NOMO-1 (cell line): ENCODE measurements at regions not wholly inside any gene's neighbourhood (a gene's known extent, or its start where the extent isn't known, plus 50 kb on each side); places are given as distances from the start of the nearest gene placed in this dataset.
"Not testable (repeated sequence)": the region's sequence is repeated elsewhere in the genome, so short reads cannot be mapped to it uniquely, and the experiment has no call there.

Source experiments
- DNase-seq, 2 experiments: peaks; one replicate each; lab custom pipeline; 2025; ENCODE audit not compliant: unreplicated experiment in 2 of 2; lab: John Stamatoyannopoulos, UW

DNA sequence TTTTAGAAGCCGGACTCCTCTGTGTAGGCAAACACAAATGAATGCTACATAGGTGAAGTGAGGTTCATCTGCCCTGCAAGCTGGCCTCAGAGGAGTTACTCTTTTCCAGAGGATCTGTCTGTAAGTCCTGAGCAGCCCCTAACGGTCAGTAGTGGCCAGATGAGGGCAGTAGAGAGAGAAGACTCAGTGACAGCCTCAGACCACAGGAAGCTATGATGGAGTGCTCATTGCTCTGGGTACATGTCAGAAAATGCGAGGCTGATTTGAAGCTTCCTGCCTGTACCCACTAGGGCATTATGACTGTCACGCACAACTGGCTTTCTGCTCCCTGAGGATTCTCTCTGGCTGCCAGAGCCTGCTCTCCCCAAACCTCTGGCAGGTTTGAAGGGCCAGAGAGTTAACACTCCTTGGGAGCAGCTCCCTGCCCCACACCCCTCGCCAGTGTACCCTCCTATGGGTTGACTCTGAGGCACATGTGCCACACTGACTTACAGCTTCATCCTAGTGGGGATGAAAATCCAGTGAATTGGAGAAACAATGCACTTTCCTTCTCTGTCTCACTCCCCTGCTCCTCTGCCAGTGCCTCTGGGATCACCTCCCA is 141.5 kb downstream of the GABRG2 start:
- peak; percentile 23 to 57 for DNase-seq

DNA sequence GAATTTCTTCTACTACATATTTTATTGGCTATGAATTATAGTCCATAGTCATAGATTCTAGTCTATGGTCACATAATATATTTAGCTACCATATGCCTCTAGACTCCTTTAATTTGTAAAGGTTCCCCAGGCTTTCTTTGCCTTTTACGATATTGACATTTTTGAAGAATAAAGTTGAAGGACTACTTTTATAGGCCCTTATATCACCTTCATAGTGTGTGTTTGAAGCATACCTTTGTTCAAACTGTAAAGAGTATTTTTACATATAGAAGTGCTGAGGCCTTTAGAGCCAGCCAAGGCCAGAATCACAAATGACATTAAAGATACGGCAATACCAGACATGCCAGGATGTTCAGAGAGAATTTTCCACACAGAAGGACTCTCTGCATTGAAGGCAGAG is 147.0 kb downstream of the GABRG2 start:
- DNase-seq: no peak

DNA sequence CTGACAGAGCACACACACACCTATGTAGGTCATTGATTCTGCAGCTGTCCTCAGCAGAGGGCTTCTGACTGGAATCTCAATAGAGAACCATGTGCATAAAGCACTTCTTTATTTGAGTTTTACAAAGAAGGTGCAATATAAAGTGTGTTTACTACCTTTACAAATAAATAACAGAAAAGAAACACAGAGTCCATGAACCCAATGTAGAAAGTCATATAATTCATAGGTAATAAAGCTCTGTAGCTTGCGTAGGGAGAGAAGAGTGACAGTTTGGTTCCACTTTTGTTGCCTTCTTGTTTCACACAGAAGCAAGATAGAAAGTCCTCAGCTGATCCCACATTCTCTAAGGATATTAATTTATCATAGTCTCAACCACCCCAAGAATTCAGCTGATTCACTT is 149.5 kb downstream of the GABRG2 start:
- no peak for DNase-seq

DNA sequence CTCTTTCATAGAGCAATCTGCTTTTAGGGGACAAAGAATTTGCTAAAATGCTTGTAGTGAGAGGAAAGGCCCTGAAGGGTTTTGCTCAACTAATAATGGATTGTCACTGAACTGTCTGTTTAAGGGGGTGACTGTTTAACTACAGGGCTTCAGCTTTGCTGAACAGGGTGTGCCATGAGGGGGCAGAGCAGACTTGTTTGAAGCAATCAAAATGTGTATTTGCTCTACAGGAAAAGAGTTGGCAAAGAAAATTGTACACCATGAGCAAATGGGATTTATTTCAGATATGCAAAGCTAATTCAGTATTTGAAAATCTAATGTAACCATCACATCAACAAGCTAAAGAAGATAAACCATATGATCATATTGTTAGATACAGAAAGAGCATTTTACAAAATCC is 154.3 kb downstream of the GABRG2 start:
- no peak for DNase-seq

DNA sequence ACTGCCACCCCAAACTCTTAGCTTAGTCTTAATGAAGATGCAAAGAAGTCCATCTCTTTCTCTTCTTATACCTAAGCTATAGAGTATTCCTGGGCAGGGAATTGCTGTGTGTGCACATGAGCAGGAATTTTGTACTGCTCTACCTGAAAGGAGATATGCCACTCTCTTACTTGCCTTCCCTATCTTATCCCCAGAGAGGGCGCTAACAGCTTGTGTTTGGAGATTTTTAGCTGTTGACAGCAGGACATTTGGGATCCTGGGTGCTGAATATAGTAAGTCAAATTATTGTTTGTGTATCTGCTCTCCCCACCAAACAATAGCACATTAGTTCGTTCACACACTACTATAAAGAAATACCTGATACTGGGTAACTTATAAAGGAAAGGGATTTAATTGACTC is 159.5 kb downstream of the GABRG2 start:
- no peak for DNase-seq

DNA sequence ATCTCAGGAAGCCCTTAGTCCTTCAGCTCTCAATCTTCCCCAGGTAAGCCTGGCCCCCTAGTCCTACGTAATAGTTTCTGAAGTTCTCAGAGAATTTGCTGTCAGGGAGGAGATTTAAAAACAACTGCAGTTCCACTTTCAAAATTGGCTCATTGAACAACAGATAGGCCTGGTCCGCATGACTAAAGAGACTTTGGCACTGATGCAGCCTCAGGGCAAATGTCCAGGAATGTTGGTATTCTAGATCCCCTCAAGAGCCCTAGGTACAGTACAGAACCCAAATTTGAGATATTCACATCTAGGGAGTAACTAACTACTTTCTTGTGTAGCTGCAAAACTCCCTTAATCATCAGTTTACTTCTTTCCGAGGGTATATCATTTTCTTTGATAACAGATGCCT is 162.8 kb downstream of the GABRG2 start:
- no peak for DNase-seq

DNA sequence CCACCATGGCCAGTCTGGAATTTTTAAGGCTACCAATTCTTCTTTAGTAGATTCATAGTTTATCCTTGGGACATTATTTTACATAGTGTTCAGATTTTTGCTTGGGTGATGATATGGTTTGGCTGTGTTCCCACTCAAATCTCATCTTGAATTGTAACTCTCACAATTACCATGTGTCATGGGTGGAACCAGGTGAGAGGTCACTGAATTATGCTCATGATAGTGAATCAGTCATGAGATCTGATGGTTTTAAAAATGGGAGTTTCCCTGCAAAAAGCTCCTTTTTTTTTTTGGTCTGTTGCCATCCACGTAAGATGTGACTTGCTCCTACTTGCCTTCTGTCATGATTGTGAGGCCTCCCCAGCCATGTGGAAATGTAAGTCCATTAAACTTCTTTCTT is 163.9 kb downstream of the GABRG2 start:
- DNase-seq: no peak

DNA sequence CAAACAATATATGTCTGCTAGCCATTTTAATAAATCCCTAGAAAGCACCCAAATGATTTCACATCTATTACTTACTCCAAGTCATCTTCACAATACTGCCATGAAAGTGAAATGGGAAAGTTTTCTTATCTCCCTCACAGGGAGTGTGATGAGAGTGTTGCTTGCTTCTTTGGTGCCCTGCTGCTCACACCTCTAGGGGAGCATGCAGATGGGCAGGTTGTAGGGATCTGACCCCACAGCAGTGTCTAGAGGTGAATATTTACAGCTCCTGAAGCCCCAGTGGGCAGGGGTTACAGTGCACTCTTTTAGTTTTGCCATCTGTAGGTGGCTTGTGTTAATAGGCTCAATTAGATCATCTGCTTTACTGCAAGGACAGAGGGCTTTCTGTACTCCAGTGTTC is 173.2 kb downstream of the GABRG2 start:
- no peak for DNase-seq

DNA sequence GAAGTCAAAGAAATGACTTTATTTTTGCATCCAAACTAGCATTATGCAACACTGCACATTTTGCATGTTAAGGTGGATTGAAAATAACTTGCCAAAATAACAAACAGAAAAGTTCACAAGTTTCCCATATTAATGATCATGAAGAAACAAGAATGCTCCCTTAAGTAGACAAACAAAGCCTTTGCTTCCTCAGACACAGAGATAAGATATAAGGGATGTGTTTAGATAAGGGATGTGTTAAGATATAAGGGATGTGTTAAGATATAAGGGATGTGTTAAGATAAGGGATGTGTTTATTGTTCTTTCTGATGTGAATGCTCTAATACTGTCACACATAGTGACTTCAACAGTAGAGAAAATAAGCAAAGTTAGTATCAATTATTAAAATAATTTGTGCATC is 174.8 kb downstream of the GABRG2 start:
- no peak for DNase-seq

- DNase-seq: no peak
Measured at GRCh38 chr5:162243651-162244050, 176.1 kb downstream of the GABRG2 start.

- no peak for DNase-seq
Measured at GRCh38 chr5:162248107-162248713, 180.6 kb downstream of the GABRG2 start.

DNA sequence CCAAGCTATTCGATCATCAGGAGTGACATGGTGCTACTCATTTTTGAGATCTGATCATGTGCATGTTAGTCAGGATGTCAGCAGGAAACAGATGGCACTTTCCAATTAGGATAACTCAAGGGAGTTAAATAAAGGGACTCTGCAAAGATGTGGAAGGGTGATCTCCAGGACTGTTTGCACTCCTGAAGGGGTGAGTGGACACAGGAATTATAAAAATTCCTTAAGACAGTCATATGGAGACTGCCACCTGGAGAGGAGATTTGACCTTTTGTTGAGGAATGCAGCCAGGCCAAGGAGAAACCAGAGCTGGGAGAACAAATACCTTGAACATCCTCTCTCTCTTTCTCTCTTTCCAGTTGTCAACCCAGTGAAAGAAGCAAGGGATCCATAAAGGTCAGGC is 189.1 kb downstream of the GABRG2 start:
- no peak for DNase-seq

- DNase-seq: peak; percentile 68 to 87
Measured at GRCh38 chr5:162268694-162269481, 201.3 kb downstream of the GABRG2 start.

DNA sequence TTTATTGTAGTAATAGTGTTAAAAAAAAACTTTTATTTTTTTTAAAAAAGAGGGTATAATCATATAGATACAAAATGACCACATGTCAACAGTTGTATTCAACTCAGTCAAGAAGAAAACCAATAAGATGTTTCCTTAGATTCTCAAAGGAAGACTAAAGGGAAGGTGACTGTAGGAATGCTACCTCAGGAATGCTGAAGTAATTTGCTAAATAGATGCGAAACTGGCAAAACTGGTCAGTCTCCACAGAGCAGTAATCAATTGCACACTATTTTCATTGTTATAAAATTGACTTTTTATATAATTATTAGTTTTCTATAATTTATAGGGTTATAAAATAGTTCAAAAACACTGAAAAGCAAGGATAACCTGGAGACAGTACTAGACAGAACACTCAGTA is 204.8 kb downstream of the GABRG2 start:
- no peak for DNase-seq

DNA sequence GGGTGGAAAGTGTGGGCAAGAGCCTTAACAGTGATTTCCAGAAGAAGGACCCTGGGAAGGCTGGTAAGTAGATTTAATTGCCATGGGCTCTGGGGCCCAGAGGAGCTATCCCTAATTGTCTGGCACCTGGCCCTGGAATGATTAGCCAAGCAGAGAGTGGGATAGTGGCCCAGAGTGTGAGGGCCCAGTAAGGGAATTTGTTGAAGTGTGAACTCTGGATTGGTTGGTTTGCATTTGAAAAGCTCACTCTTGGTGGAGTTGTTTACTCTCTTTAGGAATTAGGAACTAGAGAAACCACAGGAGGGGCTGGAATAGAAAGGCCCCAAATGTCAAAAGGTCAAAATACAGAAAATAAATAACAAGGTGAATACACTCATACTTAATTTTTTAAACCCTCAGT is 207.1 kb downstream of the GABRG2 start:
- DNase-seq: no peak

DNA sequence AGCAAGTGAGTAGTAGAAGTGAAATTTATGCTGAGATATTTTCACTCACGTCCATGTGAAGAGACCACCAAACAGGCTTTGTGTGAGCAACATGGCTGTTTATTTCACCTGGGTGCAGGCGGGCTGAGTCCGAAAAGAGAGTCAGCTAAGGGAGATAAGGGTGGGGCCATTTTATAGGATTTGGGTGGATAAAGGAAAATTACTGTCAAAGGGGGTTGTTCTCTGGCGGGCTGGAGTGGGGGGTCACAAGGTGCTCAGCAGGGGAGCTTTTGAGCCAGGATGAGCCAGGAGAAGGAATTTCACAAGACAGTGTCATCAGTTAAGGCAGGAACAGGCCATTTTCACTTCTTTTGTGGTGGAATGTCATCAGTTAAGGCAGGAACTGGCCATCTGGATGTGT is 207.8 kb downstream of the GABRG2 start:
- not testable (repeated sequence) for DNase-seq

DNA sequence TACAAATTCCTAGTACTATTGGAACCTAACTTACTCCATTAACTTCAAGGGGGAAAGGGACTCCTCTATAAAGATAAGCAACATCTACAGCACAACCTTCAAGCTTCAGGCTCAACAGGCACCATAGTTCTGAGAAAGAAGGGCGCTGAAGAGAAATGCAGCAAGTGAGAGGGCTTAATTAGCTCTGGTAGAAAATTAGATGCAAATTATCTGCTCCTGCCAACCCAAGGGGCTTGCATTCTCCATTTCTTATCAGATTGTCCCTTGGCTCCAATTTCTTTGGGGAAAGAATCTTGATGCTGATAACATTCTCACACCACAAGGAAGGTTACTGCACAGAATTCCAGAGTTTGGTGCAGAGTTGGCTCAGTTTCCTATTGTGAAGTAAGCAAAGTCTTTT is 214.6 kb downstream of the GABRG2 start:
- DNase-seq: no peak

DNA sequence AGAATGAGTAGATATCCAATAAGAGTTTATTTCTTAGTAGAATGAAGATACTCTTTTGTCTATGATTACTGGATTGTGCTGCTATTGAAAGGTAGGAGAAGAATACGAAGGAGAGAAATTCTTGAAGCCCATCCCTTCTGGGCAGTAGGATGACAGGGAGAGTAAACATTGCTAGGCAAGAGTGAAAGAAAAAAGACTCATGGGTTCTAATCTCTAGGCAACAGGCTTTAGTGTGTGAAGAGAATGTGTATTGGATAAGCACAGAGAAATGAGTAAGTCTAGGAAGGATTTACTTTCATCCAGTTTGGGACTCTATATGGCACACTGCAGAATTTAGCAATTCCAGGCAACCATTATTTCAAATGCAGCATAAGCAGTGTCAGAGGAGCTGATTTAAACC is 216.0 kb downstream of the GABRG2 start:
- no peak for DNase-seq

GRCh38 chr5:162288647-162289296 is 221.2 kb downstream of the GABRG2 start:
- DNase-seq: no peak

GRCh38 chr5:162289489-162289888 is 221.9 kb downstream of the GABRG2 start:
- peak; percentile 1 to 65 for DNase-seq

GRCh38 chr5:162299793-162300192 is 232.2 kb downstream of the GABRG2 start:
- no peak for DNase-seq

DNA sequence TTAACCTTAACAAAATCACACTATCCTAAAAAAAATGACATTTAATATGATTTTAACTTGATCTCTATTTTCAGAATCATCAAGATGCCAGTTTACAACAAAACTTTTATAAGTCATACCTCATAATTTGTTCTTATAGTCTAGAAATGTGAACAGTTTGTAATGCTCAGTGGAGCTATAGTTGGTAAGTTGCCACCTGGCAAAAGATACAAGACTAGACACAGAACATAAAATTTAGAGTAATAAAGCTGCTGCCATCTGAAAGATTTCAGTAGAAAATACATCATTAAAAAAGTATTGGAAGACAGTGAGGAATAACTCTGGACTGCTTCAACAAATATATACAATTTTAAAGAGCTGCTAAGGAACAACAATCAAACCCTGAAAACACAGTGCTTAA is 233.8 kb downstream of the GABRG2 start:
- no peak for DNase-seq
